CD4-positive, alpha-beta T cell treated with Interleukin-12 subunit alpha and Interleukin-12 subunit beta, for 1 hour (primary cell): ENCODE measurements at regions not wholly inside any gene's neighbourhood (a gene's known extent, or its start where the extent isn't known, plus 50 kb on each side); places are given as distances from the start of the nearest gene placed in this dataset.

ENCODE experiments used
- DNase-seq: peaks from one replicate; pipeline ENCODE4 v3.0.0-alpha.2; 2020

GRCh38 chr9:107431461-107431860, 58.1 kb downstream of the KLF4 start:
- DNase-seq = no peak

GRCh38 chr9:107430071-107430470, 59.5 kb downstream of the KLF4 start:
- no peak for DNase-seq

- no peak for DNase-seq
These were observed 63.4 kb downstream of the KLF4 start for GRCh38 chr9:107426126-107426525.

- peak; percentile 25 for DNase-seq
These were observed 64.2 kb downstream of the KLF4 start for GRCh38 chr9:107425101-107426025.

GRCh38 chr9:107423540-107423939, 66.0 kb downstream of the KLF4 start:
- DNase-seq = no peak

- peak; percentile 11 for DNase-seq
These were observed 67.1 kb downstream of the KLF4 start for GRCh38 chr9:107422189-107423185.

- DNase-seq = no peak
These were observed 79.1 kb downstream of the KLF4 start for GRCh38 chr9:107410420-107410819.

- no peak for DNase-seq
These were observed 79.8 kb downstream of the KLF4 start for GRCh38 chr9:107409581-107410389.

- no peak for DNase-seq
These were observed 81.9 kb downstream of the KLF4 start for GRCh38 chr9:107407675-107408074.

- no peak for DNase-seq
These were observed 84.1 kb downstream of the KLF4 start for GRCh38 chr9:107405511-107405910.

GRCh38 chr9:107404736-107405135, 84.8 kb downstream of the KLF4 start:
- no peak for DNase-seq

GRCh38 chr9:107404161-107404560, 85.4 kb downstream of the KLF4 start:
- no peak for DNase-seq

- no peak for DNase-seq
These were observed 92.2 kb downstream of the KLF4 start for GRCh38 chr9:107397076-107398044.

- no peak for DNase-seq
These were observed 95.3 kb downstream of the KLF4 start for GRCh38 chr9:107394264-107394663.

- DNase-seq = no peak
These were observed 98.8 kb downstream of the KLF4 start for GRCh38 chr9:107390778-107391177.

- DNase-seq = no peak
These were observed 99.3 kb downstream of the KLF4 start for GRCh38 chr9:107390279-107390678.

- no peak for DNase-seq
These were observed 99.9 kb downstream of the KLF4 start for GRCh38 chr9:107389617-107390071.

- no peak for DNase-seq
These were observed 100.7 kb downstream of the KLF4 start for GRCh38 chr9:107388890-107389289.

- DNase-seq = no peak
These were observed 102.2 kb downstream of the KLF4 start for GRCh38 chr9:107387409-107387808.

GRCh38 chr9:107386396-107386795, 103.2 kb downstream of the KLF4 start:
- no peak for DNase-seq
